ENCODE measurements at regions not wholly inside any gene's neighbourhood (a gene's known extent, or its start where the extent isn't known, plus 50 kb on each side); places are given as distances from the start of the nearest gene placed in this dataset.

- no peaks in the 10 kb centered on the region for H3K4me1 ChIP-seq (ENCODE audit: insufficient read depth, low read length)
- H3K36me3 Mint-ChIP-seq (ENCODE audit: low read depth): no peaks in the 10 kb centered on the region
- H3K27me3 Mint-ChIP-seq: no peaks in the 10 kb centered on the region
- ChIA-PET CTCF (no interaction called here), POLR2A (no interaction called here)
- H3K4me3 Mint-ChIP-seq: no peak overlapping the region
- H3K27me3 ChIP-seq (ENCODE audit: control insufficient read depth in 1 of 2, insufficient read depth in 2 of 2, low read length in 2 of 2): no peaks in the 10 kb centered on the region
- DNase-seq (no peak), ATAC-seq (ENCODE audit: poor library complexity) (no peak)
- no peaks in the 10 kb centered on the region for H3K4me1 Mint-ChIP-seq (ENCODE audit: low read depth)
- no peaks in the 10 kb centered on the region for H3K36me3 ChIP-seq (ENCODE audit: insufficient read depth, low read length)
- H3K27ac Mint-ChIP-seq: no peak overlapping the region
- H3K9me3 ChIP-seq (ENCODE audit: control insufficient read depth in 1 of 2, insufficient read depth in 1 of 2, low read length in 2 of 2): peaks cover 13 to 19% of the 10 kb centered on the region in 2 experiments
- H3K4me3 ChIP-seq (ENCODE audit: low read length): no peak overlapping the region
- H3K9me3 Mint-ChIP-seq: peaks cover 3% of the 10 kb centered on the region
- intact Hi-C loops (cut with DNase I, micrococcal nuclease): no loop called here
- no peak overlapping the region for H3K27ac ChIP-seq (ENCODE audit: low read depth in 1 of 2, low read length in 2 of 2)
- TF ChIP-seq CTCF (IDR thresholded peaks at IDR 0.05): no peak
These were observed 586.7 kb downstream of the ETNK1 start for GRCh38 chr12:23211384-23212320.

- no peak for ATAC-seq (ENCODE audit: poor library complexity)
- H3K9me3 ChIP-seq (ENCODE audit: control insufficient read depth in 1 of 2, insufficient read depth in 1 of 2, low read length in 2 of 2): peaks cover 13 to 20% of the 10 kb centered on the region in 2 experiments
- no peaks in the 10 kb centered on the region for H3K27me3 ChIP-seq (ENCODE audit: control insufficient read depth in 1 of 2, insufficient read depth in 2 of 2, low read length in 2 of 2)
- intact Hi-C loops (cut with DNase I, micrococcal nuclease): no loop called here
- H3K4me1 ChIP-seq (ENCODE audit: insufficient read depth, low read length): no peaks in the 10 kb centered on the region
- H3K27ac ChIP-seq (ENCODE audit: low read depth in 1 of 2, low read length in 2 of 2): no peak overlapping the region
- Mint-ChIP-seq H3K9me3 (peaks cover 3% of the 10 kb centered on the region), H3K27me3 (peaks cover 7% of the 10 kb centered on the region), H3K4me3 (no peak overlapping the region), H3K27ac (no peak overlapping the region), H3K4me1 (ENCODE audit: low read depth) (no peaks in the 10 kb centered on the region), H3K36me3 (ENCODE audit: low read depth) (no peaks in the 10 kb centered on the region)
- CTCF ChIA-PET: no interaction called here
- H3K36me3 ChIP-seq (ENCODE audit: insufficient read depth, low read length): no peaks in the 10 kb centered on the region
- no peak overlapping the region for H3K4me3 ChIP-seq (ENCODE audit: low read length)
- POLR2A ChIA-PET: no interaction called here
- DNase-seq: no peak
- no peak for TF ChIP-seq CTCF (IDR thresholded peaks at IDR 0.05)
These were observed 592.2 kb downstream of the ETNK1 start for GRCh38 chr12:23217158-23217557.

GRCh38 chr12:23217667-23218066, 592.7 kb downstream of the ETNK1 start:
- no peak for DNase-seq
- ChIA-PET CTCF (no interaction called here), POLR2A (no interaction called here)
- H3K36me3 Mint-ChIP-seq (ENCODE audit: low read depth): no peaks in the 10 kb centered on the region
- no peaks in the 10 kb centered on the region for H3K36me3 ChIP-seq (ENCODE audit: insufficient read depth, low read length)
- peaks cover 3% of the 10 kb centered on the region for H3K9me3 Mint-ChIP-seq
- H3K27me3 Mint-ChIP-seq: peaks cover 7% of the 10 kb centered on the region
- intact Hi-C loops (cut with DNase I, micrococcal nuclease): no loop called here
- peaks cover 13 to 20% of the 10 kb centered on the region in 2 experiments for H3K9me3 ChIP-seq (ENCODE audit: control insufficient read depth in 1 of 2, insufficient read depth in 1 of 2, low read length in 2 of 2)
- no peak overlapping the region for H3K27ac ChIP-seq (ENCODE audit: low read depth in 1 of 2, low read length in 2 of 2)
- no peaks in the 10 kb centered on the region for H3K27me3 ChIP-seq (ENCODE audit: control insufficient read depth in 1 of 2, insufficient read depth in 2 of 2, low read length in 2 of 2)
- H3K4me3 Mint-ChIP-seq: no peak overlapping the region
- no peak for ATAC-seq (ENCODE audit: poor library complexity)
- H3K27ac Mint-ChIP-seq: no peak overlapping the region
- no peaks in the 10 kb centered on the region for H3K4me1 Mint-ChIP-seq (ENCODE audit: low read depth)
- no peak for TF ChIP-seq CTCF (IDR thresholded peaks at IDR 0.05)
- H3K4me3 ChIP-seq (ENCODE audit: low read length): no peak overlapping the region
- no peaks in the 10 kb centered on the region for H3K4me1 ChIP-seq (ENCODE audit: insufficient read depth, low read length)

All from CD4-positive, alpha-beta T cell (primary cell).